ENCODE measurements at regions not wholly inside any gene's neighbourhood (a gene's known extent, or its start where the extent isn't known, plus 50 kb on each side); places are given as distances from the start of the nearest gene placed in this dataset.

DNA sequence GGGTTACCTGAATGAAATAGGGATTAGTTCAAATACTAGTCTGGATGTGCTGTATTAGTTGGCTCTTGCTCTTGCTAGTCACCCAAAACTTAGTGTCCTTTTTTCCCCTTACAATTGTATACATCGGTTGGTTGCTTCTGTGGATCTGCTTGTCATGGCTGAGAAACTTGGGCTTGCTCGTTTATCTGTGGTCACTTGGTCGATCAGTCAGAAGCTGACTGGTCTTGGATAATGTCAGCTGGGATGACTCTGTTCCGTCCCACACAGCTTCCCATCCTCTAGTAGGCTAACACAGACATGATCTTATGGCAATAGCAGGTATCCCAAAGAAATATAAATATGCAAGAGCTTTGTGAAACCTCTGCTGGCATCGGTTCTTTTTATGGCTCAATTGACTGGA lies 807.4 kb downstream of the MAT2B start:
- ATAC-seq, result no peak
- no peak for TF ChIP-seq GLIS3 (CRISPR knock-in tag; IDR thresholded peaks at IDR 0.05)
- TF ChIP-seq RARB (CRISPR knock-in tag; IDR thresholded peaks at IDR 0.05), result no peak
- no peak for TF ChIP-seq ISL1 (CRISPR knock-in tag; IDR thresholded peaks at IDR 0.05)
- no peak for TF ChIP-seq ZFP3 (CRISPR knock-in tag; IDR thresholded peaks at IDR 0.05)
- TF ChIP-seq OSR1 (CRISPR knock-in tag; IDR thresholded peaks at IDR 0.05), result no peak

DNA sequence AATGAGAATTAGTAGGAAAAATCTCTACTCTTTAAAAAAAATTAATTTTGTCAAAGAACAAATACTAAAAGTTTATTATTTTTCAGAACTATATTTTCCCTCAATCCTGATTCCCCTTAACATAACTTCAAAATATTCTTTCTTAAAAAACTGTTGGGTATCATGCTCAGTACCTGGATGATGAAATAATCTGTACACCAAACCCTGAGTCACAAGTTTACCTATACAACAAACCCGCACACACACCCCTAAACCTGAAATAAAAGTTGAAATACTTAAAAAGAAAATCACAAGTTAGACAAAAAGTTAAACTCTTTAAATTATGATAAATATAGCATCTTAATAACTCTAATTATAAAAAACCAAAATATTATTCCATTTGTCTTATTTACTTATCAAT lies 812.3 kb downstream of the MAT2B start:
- TF ChIP-seq CSDC2 (CRISPR knock-in tag; IDR thresholded peaks at IDR 0.05), result no peak
- TF ChIP-seq, protein P1, sequence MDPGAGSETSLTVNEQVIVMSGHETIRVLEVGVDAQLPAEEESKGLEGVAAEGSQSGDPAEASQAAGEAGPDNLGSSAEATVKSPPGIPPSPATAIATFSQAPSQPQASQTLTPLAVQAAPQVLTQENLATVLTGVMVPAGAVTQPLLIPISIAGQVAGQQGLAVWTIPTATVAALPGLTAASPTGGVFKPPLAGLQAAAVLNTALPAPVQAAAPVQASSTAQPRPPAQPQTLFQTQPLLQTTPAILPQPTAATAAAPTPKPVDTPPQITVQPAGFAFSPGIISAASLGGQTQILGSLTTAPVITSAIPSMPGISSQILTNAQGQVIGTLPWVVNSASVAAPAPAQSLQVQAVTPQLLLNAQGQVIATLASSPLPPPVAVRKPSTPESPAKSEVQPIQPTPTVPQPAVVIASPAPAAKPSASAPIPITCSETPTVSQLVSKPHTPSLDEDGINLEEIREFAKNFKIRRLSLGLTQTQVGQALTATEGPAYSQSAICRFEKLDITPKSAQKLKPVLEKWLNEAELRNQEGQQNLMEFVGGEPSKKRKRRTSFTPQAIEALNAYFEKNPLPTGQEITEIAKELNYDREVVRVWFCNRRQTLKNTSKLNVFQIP (CRISPR knock-in tag; IDR thresholded peaks at IDR 0.05; ENCODE audit: borderline replicate concordance, low read depth), result no peak
- no peak for TF ChIP-seq GLIS3 (CRISPR knock-in tag; IDR thresholded peaks at IDR 0.05)
- no peak for TF ChIP-seq ESRRG (CRISPR knock-in tag; IDR thresholded peaks at IDR 0.05)
- no peak for TF ChIP-seq RARB (CRISPR knock-in tag; IDR thresholded peaks at IDR 0.05)
- TF ChIP-seq, protein P2, sequence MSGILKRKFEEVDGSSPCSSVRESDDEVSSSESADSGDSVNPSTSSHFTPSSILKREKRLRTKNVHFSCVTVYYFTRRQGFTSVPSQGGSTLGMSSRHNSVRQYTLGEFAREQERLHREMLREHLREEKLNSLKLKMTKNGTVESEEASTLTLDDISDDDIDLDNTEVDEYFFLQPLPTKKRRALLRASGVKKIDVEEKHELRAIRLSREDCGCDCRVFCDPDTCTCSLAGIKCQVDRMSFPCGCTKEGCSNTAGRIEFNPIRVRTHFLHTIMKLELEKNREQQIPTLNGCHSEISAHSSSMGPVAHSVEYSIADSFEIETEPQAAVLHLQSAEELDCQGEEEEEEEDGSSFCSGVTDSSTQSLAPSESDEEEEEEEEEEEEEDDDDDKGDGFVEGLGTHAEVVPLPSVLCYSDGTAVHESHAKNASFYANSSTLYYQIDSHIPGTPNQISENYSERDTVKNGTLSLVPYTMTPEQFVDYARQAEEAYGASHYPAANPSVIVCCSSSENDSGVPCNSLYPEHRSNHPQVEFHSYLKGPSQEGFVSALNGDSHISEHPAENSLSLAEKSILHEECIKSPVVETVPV (CRISPR knock-in tag; IDR thresholded peaks at IDR 0.05), result no peak
- no peak for TF ChIP-seq ZNF70 (CRISPR knock-in tag; IDR thresholded peaks at IDR 0.05)
- no peak for TF ChIP-seq TCF4 (CRISPR knock-in tag; IDR thresholded peaks at IDR 0.05; ENCODE audit: borderline replicate concordance)
- no peak for TF ChIP-seq OSR1 (CRISPR knock-in tag; IDR thresholded peaks at IDR 0.05)
- no peak for TF ChIP-seq PPARA (CRISPR knock-in tag; IDR thresholded peaks at IDR 0.05; ENCODE audit: borderline replicate concordance)
- TF ChIP-seq BACH2 (CRISPR knock-in tag; IDR thresholded peaks at IDR 0.05; ENCODE audit: borderline replicate concordance), result no peak
- TF ChIP-seq ARNTL (CRISPR knock-in tag; IDR thresholded peaks at IDR 0.05; ENCODE audit: borderline replicate concordance, low read depth), result no peak
- TF ChIP-seq, protein P3, sequence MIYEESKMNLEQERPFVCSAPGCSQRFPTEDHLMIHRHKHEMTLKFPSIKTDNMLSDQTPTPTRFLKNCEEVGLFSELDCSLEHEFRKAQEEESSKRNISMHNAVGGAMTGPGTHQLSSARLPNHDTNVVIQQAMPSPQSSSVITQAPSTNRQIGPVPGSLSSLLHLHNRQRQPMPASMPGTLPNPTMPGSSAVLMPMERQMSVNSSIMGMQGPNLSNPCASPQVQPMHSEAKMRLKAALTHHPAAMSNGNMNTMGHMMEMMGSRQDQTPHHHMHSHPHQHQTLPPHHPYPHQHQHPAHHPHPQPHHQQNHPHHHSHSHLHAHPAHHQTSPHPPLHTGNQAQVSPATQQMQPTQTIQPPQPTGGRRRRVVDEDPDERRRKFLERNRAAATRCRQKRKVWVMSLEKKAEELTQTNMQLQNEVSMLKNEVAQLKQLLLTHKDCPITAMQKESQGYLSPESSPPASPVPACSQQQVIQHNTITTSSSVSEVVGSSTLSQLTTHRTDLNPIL (CRISPR knock-in tag; IDR thresholded peaks at IDR 0.05; ENCODE audit: low read depth), result no peak
- TF ChIP-seq ZC3H10 (CRISPR knock-in tag; IDR thresholded peaks at IDR 0.05), result no peak
- no peak for TF ChIP-seq TOX (CRISPR knock-in tag; IDR thresholded peaks at IDR 0.05; ENCODE audit: borderline replicate concordance)
- no peak for TF ChIP-seq ZNF565 (CRISPR knock-in tag; conservative IDR thresholded peaks at IDR 0.05; ENCODE audit: low read depth)
- TF ChIP-seq SNAI2 (CRISPR knock-in tag; IDR thresholded peaks at IDR 0.05), result no peak

DNA sequence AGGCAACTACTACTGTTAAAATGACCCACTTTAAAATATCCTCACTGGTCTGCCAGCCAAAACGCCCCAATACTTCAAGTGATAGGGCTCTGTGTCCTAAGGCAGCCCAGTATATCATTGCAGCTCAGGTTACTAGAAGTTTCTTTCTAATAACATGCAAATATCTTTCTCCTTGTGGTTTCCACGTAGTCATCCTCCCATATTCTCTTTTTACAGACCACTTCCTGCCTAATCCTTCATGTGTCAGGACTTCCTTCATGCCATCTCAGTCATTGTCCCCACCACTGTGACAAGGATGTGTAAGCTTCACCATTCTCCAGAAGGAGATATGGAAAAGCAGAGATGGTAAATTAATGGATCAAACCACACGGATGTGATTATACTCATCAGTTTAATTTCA lies 813.7 kb downstream of the MAT2B start:
- ATAC-seq, result no peak
- TF ChIP-seq CSDC2 (CRISPR knock-in tag; IDR thresholded peaks at IDR 0.05) (no peak), ZNF70 (CRISPR knock-in tag; IDR thresholded peaks at IDR 0.05) (no peak), ZFP30 (CRISPR knock-in tag; IDR thresholded peaks at IDR 0.05) (no peak)

More for the DNA sequence above, 812.3 kb downstream of the MAT2B start:
- ATAC-seq, result no peak

DNA sequence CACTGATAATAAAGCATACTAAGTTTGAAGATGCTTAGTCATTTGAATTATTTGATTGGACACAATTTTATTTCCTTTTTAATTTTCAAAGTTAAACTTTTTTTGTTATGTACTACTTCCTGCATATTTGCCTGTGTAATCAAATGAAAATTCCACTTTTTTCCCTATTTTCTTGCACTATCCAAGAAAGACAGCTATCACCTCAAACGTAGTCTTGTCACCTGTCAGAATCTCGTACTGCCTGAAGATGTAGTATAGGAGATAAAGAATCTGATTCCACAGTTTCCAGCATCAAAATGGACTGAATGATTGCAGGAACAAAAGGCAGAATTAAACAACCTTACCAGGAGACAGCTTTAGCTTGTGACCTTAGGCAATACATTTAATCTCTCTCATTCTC lies 818.8 kb downstream of the MAT2B start:
- ATAC-seq, result no peak
- TF ChIP-seq, protein P4, sequence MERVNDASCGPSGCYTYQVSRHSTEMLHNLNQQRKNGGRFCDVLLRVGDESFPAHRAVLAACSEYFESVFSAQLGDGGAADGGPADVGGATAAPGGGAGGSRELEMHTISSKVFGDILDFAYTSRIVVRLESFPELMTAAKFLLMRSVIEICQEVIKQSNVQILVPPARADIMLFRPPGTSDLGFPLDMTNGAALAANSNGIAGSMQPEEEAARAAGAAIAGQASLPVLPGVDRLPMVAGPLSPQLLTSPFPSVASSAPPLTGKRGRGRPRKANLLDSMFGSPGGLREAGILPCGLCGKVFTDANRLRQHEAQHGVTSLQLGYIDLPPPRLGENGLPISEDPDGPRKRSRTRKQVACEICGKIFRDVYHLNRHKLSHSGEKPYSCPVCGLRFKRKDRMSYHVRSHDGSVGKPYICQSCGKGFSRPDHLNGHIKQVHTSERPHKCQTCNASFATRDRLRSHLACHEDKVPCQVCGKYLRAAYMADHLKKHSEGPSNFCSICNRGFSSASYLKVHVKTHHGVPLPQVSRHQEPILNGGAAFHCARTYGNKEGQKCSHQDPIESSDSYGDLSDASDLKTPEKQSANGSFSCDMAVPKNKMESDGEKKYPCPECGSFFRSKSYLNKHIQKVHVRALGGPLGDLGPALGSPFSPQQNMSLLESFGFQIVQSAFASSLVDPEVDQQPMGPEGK (CRISPR knock-in tag; IDR thresholded peaks at IDR 0.05; ENCODE audit: borderline replicate concordance), result no peak
- no peak for TF ChIP-seq OSR1 (CRISPR knock-in tag; IDR thresholded peaks at IDR 0.05)
- TF ChIP-seq ISL1 (CRISPR knock-in tag; IDR thresholded peaks at IDR 0.05), result no peak
- TF ChIP-seq, protein P3 (CRISPR knock-in tag; IDR thresholded peaks at IDR 0.05; ENCODE audit: low read depth), result no peak

Data from SK-N-SH treated with all-trans-retinoic acid at 6 μM for 48 hours (cell line).